ENCODE measurements at regions not wholly inside any gene's neighbourhood (a gene's known extent, or its start where the extent isn't known, plus 50 kb on each side); places are given as distances from the start of the nearest gene placed in this dataset.

- TF ChIP-seq, protein P1, sequence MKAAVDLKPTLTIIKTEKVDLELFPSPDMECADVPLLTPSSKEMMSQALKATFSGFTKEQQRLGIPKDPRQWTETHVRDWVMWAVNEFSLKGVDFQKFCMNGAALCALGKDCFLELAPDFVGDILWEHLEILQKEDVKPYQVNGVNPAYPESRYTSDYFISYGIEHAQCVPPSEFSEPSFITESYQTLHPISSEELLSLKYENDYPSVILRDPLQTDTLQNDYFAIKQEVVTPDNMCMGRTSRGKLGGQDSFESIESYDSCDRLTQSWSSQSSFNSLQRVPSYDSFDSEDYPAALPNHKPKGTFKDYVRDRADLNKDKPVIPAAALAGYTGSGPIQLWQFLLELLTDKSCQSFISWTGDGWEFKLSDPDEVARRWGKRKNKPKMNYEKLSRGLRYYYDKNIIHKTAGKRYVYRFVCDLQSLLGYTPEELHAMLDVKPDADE (IDR thresholded peaks at IDR 0.05), result no peak
- no peak for TF ChIP-seq NANOG (IDR thresholded peaks at IDR 0.05; ENCODE audit: borderline replicate concordance)
- TF ChIP-seq CREB1 (CRISPR knock-in tag; IDR thresholded peaks at IDR 0.05; ENCODE audit: low read depth), result no peak
- no peak for TF ChIP-seq EZH2phosphoT487 (IDR thresholded peaks at IDR 0.05; ENCODE audit: unreplicated experiment)
- no peak for TF ChIP-seq REST (IDR thresholded peaks at IDR 0.05; ENCODE audit: unreplicated experiment)
- no peak for TF ChIP-seq JUNB (IDR thresholded peaks at IDR 0.05; ENCODE audit: unreplicated experiment)
- TF ChIP-seq EZH2 (IDR thresholded peaks at IDR 0.05; ENCODE audit: low read depth, unreplicated experiment), result no peak
- TF ChIP-seq, protein P2, sequence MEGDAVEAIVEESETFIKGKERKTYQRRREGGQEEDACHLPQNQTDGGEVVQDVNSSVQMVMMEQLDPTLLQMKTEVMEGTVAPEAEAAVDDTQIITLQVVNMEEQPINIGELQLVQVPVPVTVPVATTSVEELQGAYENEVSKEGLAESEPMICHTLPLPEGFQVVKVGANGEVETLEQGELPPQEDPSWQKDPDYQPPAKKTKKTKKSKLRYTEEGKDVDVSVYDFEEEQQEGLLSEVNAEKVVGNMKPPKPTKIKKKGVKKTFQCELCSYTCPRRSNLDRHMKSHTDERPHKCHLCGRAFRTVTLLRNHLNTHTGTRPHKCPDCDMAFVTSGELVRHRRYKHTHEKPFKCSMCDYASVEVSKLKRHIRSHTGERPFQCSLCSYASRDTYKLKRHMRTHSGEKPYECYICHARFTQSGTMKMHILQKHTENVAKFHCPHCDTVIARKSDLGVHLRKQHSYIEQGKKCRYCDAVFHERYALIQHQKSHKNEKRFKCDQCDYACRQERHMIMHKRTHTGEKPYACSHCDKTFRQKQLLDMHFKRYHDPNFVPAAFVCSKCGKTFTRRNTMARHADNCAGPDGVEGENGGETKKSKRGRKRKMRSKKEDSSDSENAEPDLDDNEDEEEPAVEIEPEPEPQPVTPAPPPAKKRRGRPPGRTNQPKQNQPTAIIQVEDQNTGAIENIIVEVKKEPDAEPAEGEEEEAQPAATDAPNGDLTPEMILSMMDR (conservative IDR thresholded peaks at IDR 0.05; ENCODE audit: low read depth in 2 of 2), result no peak
- TF ChIP-seq ZNF114 (CRISPR knock-in tag; IDR thresholded peaks at IDR 0.05), result no peak
- no peak for TF ChIP-seq STAT1 (IDR thresholded peaks at IDR 0.05; ENCODE audit: unreplicated experiment)
- TF ChIP-seq POLR2AphosphoS5 (IDR thresholded peaks at IDR 0.05; ENCODE audit: low read depth), result no peak
- no peak for TF ChIP-seq ZNF462 (CRISPR knock-in tag; IDR thresholded peaks at IDR 0.05)
- no peaks in the 10 kb centered on the region for H4K20me1 ChIP-seq (replicated peaks; ENCODE audit: insufficient read depth)
- no peak overlapping the region for H3K4me3 ChIP-seq
- H3K4me3 Mint-ChIP-seq, result no peak overlapping the region
- H3K27me3 ChIP-seq (ENCODE audit: insufficient read depth), result no peaks in the 10 kb centered on the region
- H3K4me1 Mint-ChIP-seq, result no peaks in the 10 kb centered on the region
- no peaks in the 10 kb centered on the region for H3K79me2 ChIP-seq (replicated peaks; ENCODE audit: insufficient read depth)
- DNase-seq (ENCODE audit: low spot score) (no peak), ATAC-seq (no peak)
- no peak overlapping the region for H2AFZ ChIP-seq
- no peaks in the 10 kb centered on the region for H3F3A ChIP-seq (replicated peaks; ENCODE audit: low read depth)
- H3K27ac Mint-ChIP-seq, result no peak overlapping the region
- H3K4me1 ChIP-seq (ENCODE audit: insufficient read depth), result no peaks in the 10 kb centered on the region
- H3K27me3 Mint-ChIP-seq (ENCODE audit: insufficient read depth, low read depth, poor library complexity), result no peaks in the 10 kb centered on the region
- no peak overlapping the region for H3K27ac ChIP-seq (ENCODE audit: low read depth)
- H3K36me3 Mint-ChIP-seq (ENCODE audit: low read depth), result no peaks in the 10 kb centered on the region
- H3K36me3 ChIP-seq (ENCODE audit: insufficient read depth), result no peaks in the 10 kb centered on the region
- H3K9me2 ChIP-seq (ENCODE audit: insufficient read depth), result no peaks in the 10 kb centered on the region
- H3K9me3 Mint-ChIP-seq, result no peaks in the 10 kb centered on the region
- H3K4me2 ChIP-seq, result no peak overlapping the region
These were observed 419.2 kb downstream of the SLITRK6 start for GRCh38 chr13:85379991-85380390.
